ENCODE measurements at regions not wholly inside any gene's neighbourhood (a gene's known extent, or its start where the extent isn't known, plus 50 kb on each side); places are given as distances from the start of the nearest gene placed in this dataset.

DNA sequence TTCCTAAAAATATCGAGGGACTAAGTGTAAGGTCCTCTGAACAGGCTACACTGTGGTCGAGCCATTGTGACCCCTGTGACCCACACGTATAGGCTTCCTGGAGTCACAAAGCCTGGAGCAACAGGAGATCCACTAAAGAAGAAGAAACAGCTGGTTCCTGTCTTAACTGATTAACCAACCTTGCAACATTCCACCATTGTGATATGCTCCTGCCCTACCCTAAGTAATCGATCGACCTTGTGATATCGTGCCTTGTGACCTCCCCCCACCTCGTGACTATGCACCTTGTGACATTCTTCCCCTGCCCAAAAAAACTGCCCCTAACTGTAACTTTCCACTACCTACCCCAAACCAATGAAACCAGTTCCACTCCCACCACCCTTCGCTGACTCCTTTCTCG is 304.6 kb upstream of the FAM78B start:
- TF ChIP-seq CTCF (IDR thresholded peaks at IDR 0.05) = no peak
- TF ChIP-seq POLR2AphosphoS5 (IDR thresholded peaks at IDR 0.05) = no peak

Data from transverse colon (tissue), 4 donors.